ENCODE measurements at regions not wholly inside any gene's neighbourhood (a gene's known extent, or its start where the extent isn't known, plus 50 kb on each side); places are given as distances from the start of the nearest gene placed in this dataset.
"Not testable (repeated sequence)": the region's sequence is repeated elsewhere in the genome, so short reads cannot be mapped to it uniquely, and the experiment has no call there.

DNA sequence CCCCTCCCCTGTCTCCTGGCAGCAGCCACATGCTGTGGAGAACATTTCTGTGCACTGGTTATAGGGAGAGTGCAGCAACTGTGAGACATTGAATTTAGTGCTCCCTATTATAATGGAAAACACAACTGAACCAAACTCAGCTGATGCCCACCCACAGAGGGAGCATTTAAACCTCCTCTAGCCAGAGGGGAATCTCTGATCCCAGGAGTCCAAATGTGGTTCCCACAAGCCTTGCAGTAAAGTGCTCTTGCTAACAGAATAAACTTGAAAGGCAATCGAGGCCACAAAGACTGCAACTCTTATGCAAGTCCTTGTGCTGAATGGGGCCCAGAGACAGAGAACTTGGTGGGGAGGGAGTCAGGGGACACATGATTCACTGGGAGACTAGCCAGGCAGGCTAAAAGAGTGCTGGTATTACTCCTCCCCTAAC is 638.8 kb upstream of the VRK2 start:
- TF ChIP-seq, protein P1, sequence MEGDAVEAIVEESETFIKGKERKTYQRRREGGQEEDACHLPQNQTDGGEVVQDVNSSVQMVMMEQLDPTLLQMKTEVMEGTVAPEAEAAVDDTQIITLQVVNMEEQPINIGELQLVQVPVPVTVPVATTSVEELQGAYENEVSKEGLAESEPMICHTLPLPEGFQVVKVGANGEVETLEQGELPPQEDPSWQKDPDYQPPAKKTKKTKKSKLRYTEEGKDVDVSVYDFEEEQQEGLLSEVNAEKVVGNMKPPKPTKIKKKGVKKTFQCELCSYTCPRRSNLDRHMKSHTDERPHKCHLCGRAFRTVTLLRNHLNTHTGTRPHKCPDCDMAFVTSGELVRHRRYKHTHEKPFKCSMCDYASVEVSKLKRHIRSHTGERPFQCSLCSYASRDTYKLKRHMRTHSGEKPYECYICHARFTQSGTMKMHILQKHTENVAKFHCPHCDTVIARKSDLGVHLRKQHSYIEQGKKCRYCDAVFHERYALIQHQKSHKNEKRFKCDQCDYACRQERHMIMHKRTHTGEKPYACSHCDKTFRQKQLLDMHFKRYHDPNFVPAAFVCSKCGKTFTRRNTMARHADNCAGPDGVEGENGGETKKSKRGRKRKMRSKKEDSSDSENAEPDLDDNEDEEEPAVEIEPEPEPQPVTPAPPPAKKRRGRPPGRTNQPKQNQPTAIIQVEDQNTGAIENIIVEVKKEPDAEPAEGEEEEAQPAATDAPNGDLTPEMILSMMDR (IDR thresholded peaks at IDR 0.05; ENCODE audit: low read depth, low read length) = no peak
- DNase-seq (ENCODE audit: extremely low read depth, low read depth) = no peak

DNA sequence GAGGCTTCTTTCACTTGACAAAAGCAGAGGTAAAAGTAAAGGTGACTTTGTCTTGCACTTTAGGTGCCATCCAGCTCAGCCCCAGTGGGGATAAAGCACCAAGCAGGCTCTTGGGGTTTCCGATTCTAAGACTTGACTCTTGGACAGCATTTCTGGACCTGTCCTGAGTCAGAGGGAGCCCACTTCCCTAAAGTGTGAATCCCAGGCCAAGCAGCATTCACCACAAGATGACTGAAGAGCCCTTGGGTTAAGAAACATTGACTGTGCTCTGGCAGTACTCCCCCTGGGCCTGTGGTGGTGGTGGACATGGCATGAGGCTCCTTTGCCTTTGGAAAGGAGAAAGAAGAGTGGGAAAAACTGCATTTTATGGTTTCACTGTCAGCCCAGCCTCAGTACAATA is 638.0 kb upstream of the VRK2 start:
- DNase-seq (ENCODE audit: extremely low read depth, low read depth) = no peak
- TF ChIP-seq, protein P1 (IDR thresholded peaks at IDR 0.05; ENCODE audit: low read depth, low read length) = no peak

DNA sequence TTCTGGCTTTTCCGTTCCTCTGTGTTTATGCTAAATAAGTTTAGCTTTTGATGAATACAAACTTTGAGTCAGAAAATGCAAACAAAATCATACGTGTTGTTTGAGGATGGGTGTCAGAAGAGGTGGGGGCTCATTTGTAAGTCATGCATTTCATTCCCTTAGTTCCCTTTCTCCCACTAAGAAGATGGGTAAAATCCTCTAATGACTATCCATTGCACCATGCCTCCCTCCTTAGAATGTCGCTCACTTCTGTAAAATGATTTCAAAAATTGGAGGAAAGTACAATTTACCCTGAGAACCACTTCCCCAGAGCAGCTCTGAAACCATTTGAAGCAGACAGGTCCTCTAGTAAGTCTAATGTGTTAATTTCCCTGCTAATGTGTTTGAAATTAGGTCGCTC is 629.6 kb upstream of the VRK2 start:
- TF ChIP-seq, protein P1 (IDR thresholded peaks at IDR 0.05; ENCODE audit: low read depth, low read length) = no peak
- no peak for DNase-seq (ENCODE audit: extremely low read depth, low read depth)

DNA sequence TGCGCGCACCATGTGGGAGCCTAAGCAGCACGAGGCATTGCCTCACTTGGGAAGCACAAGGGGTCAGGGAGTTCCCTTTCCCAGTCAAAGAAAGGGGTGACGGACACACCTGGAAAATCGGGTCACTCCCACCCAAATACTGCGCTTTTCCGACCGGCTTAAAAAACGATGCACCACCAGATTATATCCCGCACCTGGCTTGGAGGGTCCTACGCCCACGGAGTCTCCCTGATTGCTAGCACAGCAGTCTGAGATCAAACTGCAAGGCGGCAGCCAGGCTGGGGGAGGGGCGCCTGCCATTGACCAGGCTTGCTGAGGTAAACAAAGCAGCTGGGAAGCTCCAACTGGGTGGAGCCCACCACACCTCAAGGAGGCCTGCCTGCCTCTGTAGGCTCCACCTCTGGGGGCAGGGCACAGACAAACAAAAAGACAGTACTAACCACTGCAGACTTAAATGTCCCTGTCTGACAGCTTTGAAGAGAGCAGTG is 627.7 kb upstream of the VRK2 start:
- DNase-seq (ENCODE audit: extremely low read depth, low read depth) = not testable (repeated sequence)

DNA sequence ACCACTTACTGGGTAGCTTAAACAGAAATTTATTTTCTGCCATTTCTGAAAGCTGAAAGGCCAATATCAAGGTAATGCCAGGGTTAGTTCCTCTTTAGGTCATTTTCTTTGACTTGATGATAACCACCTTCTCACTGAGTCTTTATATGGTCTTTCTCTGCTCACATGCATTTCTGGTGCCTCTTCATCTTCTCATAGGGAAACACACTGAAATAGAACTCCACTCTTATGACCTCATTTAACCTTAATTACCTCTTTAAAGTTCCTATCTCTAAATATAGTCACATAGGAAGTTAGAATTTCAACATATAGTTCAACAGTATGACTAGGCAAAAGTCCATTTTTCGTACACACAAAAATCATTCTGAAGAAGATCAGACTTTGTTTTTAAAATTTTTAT is 616.8 kb upstream of the VRK2 start:
- no peak for DNase-seq (ENCODE audit: extremely low read depth, low read depth)
- TF ChIP-seq, protein P1 (IDR thresholded peaks at IDR 0.05; ENCODE audit: low read depth, low read length) = no peak

DNA sequence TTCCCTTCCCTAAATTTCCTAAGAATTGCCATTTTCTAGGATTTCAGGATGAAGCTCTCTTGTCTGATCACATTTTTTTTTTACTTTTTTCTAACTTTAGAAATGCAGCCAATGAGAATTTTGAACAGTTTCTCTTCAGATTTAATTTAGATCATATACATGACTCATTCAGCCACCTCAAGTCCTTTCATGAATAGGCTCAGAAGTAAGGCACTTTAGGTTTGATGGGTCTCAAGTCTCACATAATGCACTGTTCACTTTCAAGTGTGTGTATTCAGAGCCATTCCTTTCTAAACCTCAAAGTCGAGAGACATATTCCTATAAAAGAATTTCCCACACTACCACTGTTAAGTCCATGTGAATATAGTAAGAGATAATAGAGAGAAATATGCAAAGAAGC is 614.1 kb upstream of the VRK2 start:
- TF ChIP-seq, protein P1 (IDR thresholded peaks at IDR 0.05; ENCODE audit: low read depth, low read length) = no peak
- DNase-seq (ENCODE audit: extremely low read depth, low read depth) = no peak

DNA sequence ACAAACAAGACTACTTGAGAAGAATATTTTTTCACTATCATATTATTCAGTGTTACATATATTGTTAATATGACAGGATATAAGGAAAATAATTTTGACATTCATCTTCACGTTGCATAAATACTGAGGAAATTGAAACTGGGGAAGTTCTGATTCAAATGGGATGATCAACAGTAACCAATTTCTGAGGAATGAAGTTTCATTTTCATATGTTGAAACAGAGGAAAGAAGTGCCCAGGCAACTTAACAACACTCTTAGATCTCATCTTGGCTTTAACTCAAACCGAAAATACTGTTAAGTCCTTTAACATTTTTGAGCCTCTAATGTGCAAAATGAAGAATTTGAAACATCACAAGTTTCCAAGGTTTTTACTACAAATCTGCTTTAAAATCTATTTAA is 612.2 kb upstream of the VRK2 start:
- DNase-seq (ENCODE audit: extremely low read depth, low read depth) = no peak
- TF ChIP-seq, protein P1 (IDR thresholded peaks at IDR 0.05; ENCODE audit: low read depth, low read length) = no peak

DNA sequence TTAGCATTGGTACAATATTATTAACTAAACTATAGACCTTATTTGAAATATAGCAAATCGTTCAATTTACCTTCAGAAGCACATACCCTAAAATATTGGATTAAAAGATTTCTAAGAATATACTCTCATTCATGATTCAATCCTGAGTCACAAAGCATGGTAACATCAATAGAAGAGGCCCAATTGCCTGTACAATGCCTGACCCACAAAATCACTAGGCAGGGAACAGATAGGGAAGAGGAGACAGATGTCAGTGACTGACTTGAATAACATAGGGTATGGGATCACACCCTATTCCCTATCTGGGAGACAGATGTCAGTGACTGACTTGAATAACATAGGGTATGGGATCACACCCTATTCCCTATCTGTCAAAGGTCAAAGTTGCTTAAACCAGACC is 611.6 kb upstream of the VRK2 start:
- DNase-seq (ENCODE audit: extremely low read depth, low read depth) = no peak
- TF ChIP-seq, protein P1 (IDR thresholded peaks at IDR 0.05; ENCODE audit: low read depth, low read length) = no peak

All from AG09319 (cell line).